GM21576 (cell line): ENCODE measurements at regions not wholly inside any gene's neighbourhood (a gene's known extent, or its start where the extent isn't known, plus 50 kb on each side); places are given as distances from the start of the nearest gene placed in this dataset.

Source experiments
- ATAC-seq: cut with Tn5 transposase; IDR thresholded peaks from one replicate; pipeline ENCODE4 v1.9.1; 2021; ENCODE audit warnings: mild to moderate bottlenecking, moderate library complexity; ENCODE audit not compliant: unreplicated experiment

GRCh38 chr22:49019737-49020713 lies 807.6 kb downstream of the BRD1 start:
- no peak for ATAC-seq

DNA sequence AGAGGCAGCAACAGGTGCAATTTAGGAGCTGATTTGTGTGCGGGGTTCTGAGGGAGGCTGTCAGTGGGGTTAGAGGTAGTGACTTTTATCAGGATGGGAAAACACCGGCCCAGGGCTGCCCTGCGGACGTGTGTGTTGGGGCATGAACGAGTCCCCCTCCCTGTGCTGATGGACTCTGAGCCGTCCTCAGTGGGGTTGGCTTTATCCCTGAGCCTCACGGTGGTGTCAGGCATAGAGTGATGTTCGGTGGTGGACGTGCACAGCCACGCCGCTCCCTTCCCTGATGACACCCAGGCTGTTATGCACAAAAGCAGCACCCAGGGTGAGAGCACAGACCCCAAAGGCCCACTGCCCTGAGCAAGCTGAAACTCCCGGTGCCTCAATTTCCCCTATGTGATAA lies 809.1 kb downstream of the BRD1 start:
- ATAC-seq, result no peak

GRCh38 chr22:49017482-49018329 lies 810.0 kb downstream of the BRD1 start:
- no peak for ATAC-seq

DNA sequence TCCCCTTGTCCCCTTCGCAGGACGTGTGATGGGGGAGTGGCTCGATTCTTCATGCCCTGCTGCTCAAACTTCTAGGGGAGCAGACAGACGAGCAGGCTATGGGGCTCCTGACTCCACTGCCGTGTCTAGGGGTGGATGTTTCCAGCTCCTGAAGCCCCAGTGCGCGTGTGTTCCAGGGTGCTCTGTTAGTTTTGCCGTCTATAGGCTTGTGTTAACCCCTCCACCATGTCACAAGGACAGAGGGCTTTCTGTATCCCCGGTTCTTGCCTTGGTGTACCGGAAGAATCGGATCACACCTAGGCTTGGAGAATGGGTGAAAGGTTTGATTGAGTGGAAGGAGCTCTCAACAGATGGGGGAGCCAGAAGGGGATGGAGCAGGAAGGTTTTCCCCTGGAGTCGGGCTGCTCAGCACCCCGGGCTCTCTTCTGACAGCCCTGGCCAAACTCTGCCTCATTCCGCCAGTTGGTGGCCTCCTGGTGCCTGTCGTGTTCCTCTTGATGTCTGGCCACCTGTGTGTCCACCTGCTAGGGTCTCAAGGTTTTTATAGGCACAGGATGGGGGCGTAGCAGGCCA lies 810.7 kb downstream of the BRD1 start:
- no peak for ATAC-seq

DNA sequence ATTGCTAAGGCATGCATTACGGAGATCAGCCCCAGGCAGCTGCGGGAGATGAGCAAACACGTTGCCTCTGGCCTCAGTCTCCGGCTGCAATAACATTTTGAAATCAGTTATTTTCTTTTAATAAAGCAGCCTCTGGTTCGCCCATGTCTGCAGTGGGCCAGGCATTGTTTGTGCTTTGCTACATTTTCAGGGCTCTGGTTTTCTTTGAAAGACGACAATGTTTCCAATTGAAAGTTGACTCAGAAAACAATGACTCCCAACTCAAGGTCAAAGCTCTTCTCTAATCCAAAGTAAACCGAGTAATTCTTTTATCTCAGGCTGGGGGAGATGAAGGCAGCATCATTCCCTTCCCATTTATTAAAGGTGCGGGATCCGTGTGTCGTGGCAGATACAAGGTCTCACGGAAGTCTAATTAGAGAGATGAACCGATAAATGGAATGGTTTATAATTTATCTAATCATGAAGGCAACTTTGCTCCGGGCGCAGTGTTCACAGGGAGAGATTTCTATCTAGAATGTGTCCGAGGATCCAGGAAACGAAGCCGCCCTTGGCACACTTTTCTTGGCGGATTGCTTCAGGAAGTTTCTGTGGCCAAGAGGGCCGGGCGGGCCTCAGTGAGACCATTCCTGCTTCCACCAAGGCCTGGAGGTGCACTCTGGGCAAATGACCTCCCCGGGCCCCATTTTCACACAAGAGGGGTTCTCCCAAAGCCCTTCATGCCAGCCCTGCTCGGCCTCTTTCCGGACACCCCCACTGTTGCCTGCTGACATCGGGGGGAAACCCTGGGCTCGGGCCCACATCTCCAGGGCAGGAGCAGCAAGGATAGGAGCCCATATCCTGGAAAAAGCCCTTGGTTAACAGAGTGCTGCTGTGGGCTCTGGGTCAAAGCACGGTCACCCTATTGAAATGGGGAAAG lies 811.4 kb downstream of the BRD1 start:
- ATAC-seq, result no peak

DNA sequence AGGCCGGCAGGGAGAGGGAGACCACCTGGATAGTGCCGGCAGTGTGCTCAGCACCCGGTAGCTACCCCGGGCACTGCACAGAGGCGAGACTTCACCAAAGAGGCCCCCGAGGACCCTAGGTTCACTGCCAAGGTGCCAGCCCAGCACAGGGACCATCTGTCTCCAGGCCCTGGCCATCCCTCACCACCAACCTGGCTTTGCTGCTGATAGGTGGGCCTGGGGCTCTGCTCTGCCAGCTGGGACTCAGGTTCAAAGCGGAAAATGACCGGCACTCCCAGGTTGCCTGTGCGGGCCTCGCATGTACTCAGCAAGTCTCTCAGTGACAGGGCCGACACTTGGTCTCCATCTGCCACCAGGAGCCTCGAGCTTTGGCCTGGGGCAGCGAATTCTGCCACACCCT lies 812.2 kb downstream of the BRD1 start:
- no peak for ATAC-seq

DNA sequence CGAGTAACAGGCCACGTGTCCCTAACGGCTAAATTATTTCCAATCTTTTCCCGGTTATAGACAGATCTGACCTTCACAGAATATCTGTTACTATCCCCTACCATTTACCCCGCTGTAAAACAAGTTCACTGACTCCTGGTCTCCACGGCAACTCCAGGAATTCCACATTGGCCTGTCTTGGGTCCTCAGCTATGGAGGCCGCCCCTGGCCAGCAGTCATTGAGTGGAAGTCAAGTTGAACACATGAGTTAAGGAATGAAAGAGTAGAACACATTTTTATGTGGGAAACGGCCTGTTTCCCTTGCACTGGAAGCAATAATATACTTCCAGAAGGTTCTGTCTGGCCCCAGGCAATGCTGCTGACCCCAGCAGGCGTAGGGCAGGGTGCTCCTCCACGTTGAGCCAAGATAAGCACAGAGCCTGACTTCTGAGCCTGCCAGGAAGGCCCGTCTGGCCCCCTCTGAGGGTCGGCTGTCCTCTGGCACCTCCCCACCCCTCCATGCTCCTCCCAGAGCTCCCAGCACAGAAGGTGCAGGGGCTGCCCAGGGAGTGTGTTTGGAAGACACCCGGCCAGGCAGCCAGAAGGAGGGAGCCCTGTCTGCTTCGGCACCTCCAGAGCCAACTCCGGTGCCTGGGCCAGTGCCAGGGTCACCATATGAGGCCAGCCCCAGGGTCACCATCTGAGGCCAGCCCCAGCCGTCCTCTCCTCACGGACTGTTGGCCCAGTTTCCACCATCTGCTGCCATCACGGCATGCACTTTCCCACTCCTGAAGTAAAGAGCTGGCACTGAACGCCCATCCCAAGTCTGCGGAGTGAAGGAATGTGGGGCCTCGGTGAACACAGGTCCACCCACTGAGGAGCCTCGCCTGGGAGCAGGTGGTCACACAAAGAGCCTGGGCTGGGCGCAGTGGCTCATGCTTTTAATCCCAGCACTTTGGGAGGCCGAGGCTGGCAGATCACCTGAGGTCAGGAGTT lies 813.2 kb downstream of the BRD1 start:
- ATAC-seq, result no peak

DNA sequence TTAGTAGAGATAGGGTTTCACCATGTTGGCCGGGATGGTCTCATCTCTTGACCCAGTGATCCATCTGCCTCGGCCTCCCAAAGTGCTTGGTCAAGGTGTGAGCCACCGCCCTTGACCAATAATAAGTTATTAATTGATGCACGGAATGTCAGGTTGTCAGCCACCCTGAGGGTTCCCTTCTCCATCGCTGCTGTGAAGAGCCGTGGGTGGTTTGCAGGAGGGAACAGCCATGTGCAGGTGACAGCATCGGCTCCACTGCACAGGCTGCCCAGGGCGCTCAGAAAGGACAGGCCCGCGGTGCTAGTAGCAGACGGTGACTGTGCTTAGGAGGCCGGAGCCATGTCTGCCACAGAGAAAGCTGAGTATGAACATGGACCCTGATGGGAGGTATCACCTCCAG lies 814.0 kb downstream of the BRD1 start:
- no peak for ATAC-seq

DNA sequence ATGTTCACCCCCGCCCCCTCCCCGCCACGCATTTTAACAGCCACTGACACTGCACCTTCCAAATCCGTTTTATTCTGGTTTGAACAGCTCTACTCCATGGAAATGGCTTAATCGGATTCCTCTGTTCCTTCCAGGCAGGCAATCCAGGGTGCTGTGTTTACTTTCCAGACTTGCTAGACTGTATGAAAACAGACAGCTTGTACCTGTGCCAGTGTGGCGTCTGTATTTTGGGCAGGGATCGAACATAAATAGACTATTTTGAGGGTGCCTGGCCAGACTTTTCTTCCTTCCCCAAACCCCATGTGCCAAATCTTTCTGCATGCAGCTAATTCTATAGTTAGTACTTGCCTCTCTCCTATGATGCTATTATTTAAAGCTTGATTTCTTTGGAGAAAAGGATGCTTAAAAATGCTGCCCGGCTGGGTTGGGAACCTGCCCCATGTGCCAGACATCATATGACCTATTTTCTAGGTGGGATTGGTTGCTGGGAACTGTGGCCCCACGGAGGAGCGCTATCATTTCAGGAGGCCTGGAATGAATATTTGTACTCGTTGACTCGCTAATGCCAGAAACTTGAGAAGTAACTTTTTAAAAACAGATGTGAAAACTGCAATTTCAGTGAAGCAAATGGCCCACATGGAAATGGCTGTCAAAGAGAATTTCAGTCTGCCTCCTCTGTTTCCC lies 814.8 kb downstream of the BRD1 start:
- ATAC-seq, result no peak

GRCh38 chr22:49011769-49012648 lies 815.7 kb downstream of the BRD1 start:
- ATAC-seq, result no peak

GRCh38 chr22:49011379-49011768 lies 816.3 kb downstream of the BRD1 start:
- ATAC-seq, result no peak

GRCh38 chr22:49010901-49011300 lies 816.8 kb downstream of the BRD1 start:
- ATAC-seq, result no peak

DNA sequence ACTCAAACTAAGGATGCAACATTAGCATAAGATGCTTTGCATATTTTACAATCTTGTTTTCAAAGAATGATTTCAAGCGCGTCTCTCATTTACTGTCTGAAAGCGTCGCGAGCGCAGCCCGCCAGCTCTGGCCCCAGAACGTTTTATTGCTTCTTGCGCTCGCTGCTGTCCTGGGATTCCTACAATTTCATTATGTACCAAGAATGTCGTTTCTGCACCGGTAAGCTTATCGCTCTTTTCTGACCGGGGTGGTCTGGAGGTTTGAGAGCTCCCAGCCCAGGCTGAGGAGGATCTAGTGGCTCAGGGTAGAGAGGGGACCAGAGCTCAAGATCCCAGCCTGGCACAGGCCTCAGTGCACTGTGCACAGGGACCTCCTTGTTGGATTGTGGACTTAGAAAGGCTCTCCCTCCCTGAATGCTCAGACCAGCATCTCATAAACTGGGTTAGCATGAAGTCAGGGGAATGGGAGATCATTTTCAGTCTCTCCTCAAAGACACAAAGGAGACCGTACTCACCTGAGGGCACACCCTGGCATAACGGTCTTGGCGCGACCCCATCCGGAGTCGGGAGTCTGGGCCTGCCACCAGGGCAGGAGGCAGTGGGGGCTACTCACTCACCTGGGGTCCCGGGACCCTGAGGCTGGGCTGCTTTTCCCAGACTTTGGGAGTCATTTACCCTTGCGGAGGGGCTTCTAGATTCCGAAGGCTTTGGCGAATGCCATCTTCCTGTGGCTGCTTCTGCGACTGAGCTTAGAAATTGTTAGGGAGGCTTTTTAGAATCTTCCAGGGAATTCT lies 817.4 kb downstream of the BRD1 start:
- no peak for ATAC-seq

- no peak for ATAC-seq
Observed at GRCh38 chr22:49009359-49010063, 818.2 kb downstream of the BRD1 start.

- ATAC-seq, result no peak
Observed at GRCh38 chr22:49008682-49009235, 818.9 kb downstream of the BRD1 start.
